Sigmoid colon (tissue), 6 donors: ENCODE measurements at regions not wholly inside any gene's neighbourhood (a gene's known extent, or its start where the extent isn't known, plus 50 kb on each side); places are given as distances from the start of the nearest gene placed in this dataset.

ENCODE experiments used
- DNase-seq: peaks from one replicate; pipeline ENCODE4 v3.0.0-alpha.2; 2019
- H3K27ac ChIP-seq, 4 donors: fragments of 200-600 bp; sonication (generic); one replicate each; pipeline ENCODE4 v1.5.1; 2016 to 2019; ENCODE audit warnings: mild to moderate bottlenecking in 1 of 4
- H3K27me3 ChIP-seq, 3 donors: fragments of 200-600 bp; sonication (generic); one replicate each; pipeline ENCODE4 v1.5.1; 2019; ENCODE audit warnings: mild to moderate bottlenecking in 1 of 3
- H3K36me3 ChIP-seq, 4 donors: fragments of 200-600 bp; sonication (generic); one replicate each; pipeline ENCODE4 v1.5.1; 2016 to 2019
- H3K4me1 ChIP-seq, 4 donors: fragments of 200-600 bp; sonication (generic); one replicate each; pipeline ENCODE4 v1.5.1; 2017 to 2019
- H3K4me3 ChIP-seq, 4 donors: fragments of 200-600 bp; sonication (generic); one replicate each; pipeline ENCODE4 v1.5.1; 2017 to 2019; ENCODE audit warnings: mild to moderate bottlenecking in 2 of 4, moderate library complexity in 1 of 4
- H3K9me3 ChIP-seq, 4 donors: fragments of 200-600 bp in 3 of 4; sonication (generic) in 3 of 4; one replicate each; pipeline versions ENCODE4 v1.5.1 to v1.6.1; 2013 to 2019
- EP300 ChIP-seq, 4 donors: sonication (generic); formaldehyde crosslinking; IDR thresholded peaks; one replicate each; pipeline ENCODE4 v1.6.1; 2017; ENCODE audit warnings: antibody characterized with exemption in 4 of 4
- POLR2A ChIP-seq, 2 donors: fragments of 450-650 bp; IDR thresholded peaks; one replicate each; pipeline ENCODE4 v1.6.1; 2016; ENCODE audit warnings: antibody characterized with exemption in 2 of 2, mild to moderate bottlenecking in 2 of 2, moderate library complexity in 2 of 2
- POLR2AphosphoS5 ChIP-seq, 4 donors: sonication (generic); formaldehyde crosslinking; IDR thresholded peaks; one replicate each; pipeline ENCODE4 v1.6.1; 2017; ENCODE audit warnings: antibody characterized with exemption in 4 of 4
- WGBS, 2 donors: extraction: QIAGEN DNeasy Blood & Tissue Kit; methylation state at CpG; one replicate each; pipeline ENCODE4 v1.1.7; 2013; 5-methylcytosine and 5-hydroxymethylcytosine counted together
- intact Hi-C: fragments of 100-400 bp; cut with DNase I; formaldehyde crosslinking; loops from one replicate; pipeline ENCODE4 v1.15.1; 2023
- TF ChIP-seq, protein P1 (sequence below), 4 experiments: fragments of 450-650 bp in 3 of 4; fragments of 200-600 bp in 1 of 4; IDR thresholded peaks; one replicate each; pipeline ENCODE4 v1.5.1; 2016 to 2019; ENCODE audit warnings: antibody characterized with exemption in 4 of 4, mild to moderate bottlenecking in 3 of 4, moderate library complexity in 2 of 4
- donor health status: healthy with polysubstance abuse.
- donor health status: healthy.

DNA sequence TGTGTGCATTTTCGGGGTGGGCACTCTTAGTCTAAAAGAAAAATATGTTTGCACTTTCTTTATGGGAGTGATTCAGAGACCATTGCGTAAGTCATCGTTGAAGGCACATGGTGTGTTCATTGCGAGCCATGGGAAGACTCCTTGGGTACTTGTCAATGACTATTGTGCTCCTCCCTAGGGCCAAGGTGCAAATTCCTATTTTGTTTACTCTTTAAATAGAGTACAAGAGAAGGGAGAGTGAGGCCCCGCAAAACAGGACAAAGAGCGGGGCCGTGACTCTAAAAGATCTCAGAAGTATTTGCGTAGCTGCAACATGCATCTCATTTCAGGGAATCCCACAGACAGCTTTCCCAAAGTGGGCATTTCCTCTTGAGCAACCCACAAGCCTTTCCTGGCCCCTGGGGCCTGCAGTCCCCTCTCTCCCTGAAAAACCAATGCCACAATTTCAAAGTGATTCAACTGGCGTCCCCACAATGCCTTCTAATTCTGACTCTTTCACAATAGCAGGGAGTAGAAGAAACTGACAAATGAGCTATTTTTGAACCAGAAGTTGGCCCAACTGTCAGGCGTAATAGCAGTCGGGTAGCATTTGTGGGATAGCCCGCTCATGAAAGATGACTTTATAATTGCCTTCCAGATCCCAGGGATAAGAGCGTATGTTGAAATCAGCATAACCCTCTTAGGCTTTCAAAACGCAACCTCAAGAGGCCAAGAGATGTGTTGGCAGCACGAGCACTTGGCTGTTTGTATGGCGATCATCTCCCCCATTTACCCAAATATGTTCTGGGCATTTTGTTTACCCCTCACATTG, 277.9 kb upstream of the BMP2 start:
- no peaks in the 10 kb centered on the region for H3K9me3 ChIP-seq
- no peak overlapping the region for H3K4me3 ChIP-seq
- no peaks in the 10 kb centered on the region for H3K4me1 ChIP-seq
- TF ChIP-seq POLR2A (IDR thresholded peaks at IDR 0.05) (no peak), POLR2AphosphoS5 (IDR thresholded peaks at IDR 0.05) (no peak)
- 53 to 64% methylated on average over 16 of the region's 16 CpGs for whole genome bisulfite sequencing, 2 donors
- intact Hi-C loops = no loop called here
- H3K27me3 ChIP-seq = no peaks in the 10 kb centered on the region
- no peak for DNase-seq
- no peaks in the 10 kb centered on the region for H3K36me3 ChIP-seq
- no peak overlapping the region for H3K27ac ChIP-seq

DNA sequence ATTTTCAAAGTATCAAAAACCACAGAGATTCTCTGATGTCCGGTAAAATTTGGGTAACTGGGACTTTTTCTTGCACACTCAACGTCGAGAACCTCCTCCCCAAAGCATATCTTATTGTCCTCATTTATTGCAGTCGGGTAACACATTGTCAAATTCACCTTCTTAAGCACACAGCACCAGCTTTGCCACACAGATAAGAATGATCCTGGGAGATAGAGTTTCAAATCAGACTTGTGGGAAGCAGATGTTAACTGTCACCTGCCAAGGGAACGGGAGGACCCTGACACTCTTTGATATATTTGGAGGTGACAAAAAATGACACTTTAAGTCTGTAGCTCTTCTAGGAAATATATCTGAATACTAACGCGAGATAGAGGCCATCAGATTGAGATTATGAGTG, 282.1 kb upstream of the BMP2 start:
- H3K27ac ChIP-seq = no peak overlapping the region
- no peaks in the 10 kb centered on the region for H3K27me3 ChIP-seq
- intact Hi-C loops = no loop called here
- WGBS, 2 donors = 21 to 68% methylated on average over 7 of the region's 7 CpGs
- no peak for TF ChIP-seq POLR2AphosphoS5 (IDR thresholded peaks at IDR 0.05)
- TF ChIP-seq EP300 (IDR thresholded peaks at IDR 0.05) = no peak
- TF ChIP-seq POLR2A (IDR thresholded peaks at IDR 0.05) = no peak
- TF ChIP-seq, protein P1, sequence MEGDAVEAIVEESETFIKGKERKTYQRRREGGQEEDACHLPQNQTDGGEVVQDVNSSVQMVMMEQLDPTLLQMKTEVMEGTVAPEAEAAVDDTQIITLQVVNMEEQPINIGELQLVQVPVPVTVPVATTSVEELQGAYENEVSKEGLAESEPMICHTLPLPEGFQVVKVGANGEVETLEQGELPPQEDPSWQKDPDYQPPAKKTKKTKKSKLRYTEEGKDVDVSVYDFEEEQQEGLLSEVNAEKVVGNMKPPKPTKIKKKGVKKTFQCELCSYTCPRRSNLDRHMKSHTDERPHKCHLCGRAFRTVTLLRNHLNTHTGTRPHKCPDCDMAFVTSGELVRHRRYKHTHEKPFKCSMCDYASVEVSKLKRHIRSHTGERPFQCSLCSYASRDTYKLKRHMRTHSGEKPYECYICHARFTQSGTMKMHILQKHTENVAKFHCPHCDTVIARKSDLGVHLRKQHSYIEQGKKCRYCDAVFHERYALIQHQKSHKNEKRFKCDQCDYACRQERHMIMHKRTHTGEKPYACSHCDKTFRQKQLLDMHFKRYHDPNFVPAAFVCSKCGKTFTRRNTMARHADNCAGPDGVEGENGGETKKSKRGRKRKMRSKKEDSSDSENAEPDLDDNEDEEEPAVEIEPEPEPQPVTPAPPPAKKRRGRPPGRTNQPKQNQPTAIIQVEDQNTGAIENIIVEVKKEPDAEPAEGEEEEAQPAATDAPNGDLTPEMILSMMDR (IDR thresholded peaks at IDR 0.05) = no peak
- H3K9me3 ChIP-seq = no peaks in the 10 kb centered on the region
- no peaks in the 10 kb centered on the region for H3K36me3 ChIP-seq
- no peaks in the 10 kb centered on the region for H3K4me1 ChIP-seq
- DNase-seq = no peak
- no peak overlapping the region for H3K4me3 ChIP-seq

DNA sequence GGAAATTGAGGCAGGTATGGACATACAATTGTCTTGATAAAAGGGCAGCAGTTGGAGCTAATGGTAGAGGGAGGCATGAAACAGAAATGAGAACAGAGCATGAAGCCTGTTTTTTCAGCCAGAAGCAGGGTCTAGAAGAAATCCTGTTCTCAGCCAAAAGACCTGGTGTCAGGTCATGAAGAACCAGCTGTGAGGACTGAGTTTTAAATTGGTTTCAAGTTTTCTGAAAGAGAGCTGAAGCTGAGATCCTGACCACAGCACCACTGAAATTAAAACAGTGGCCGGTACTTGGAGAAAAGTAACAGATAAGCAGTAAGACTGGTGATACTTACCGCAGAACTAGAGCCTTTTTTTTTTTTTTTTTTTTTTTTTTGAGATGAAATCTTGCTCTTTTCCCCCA, 283.8 kb upstream of the BMP2 start:
- H3K27me3 ChIP-seq = no peaks in the 10 kb centered on the region
- H3K27ac ChIP-seq = no peak overlapping the region
- H3K36me3 ChIP-seq = no peaks in the 10 kb centered on the region
- 90 to 95% methylated on average over 2 of the region's 2 CpGs for WGBS, 2 donors
- no peak overlapping the region for H3K4me3 ChIP-seq
- intact Hi-C loops = no loop called here
- no peaks in the 10 kb centered on the region for H3K9me3 ChIP-seq
- no peak for DNase-seq
- no peak for TF ChIP-seq POLR2AphosphoS5 (IDR thresholded peaks at IDR 0.05)
- TF ChIP-seq, protein P1 (IDR thresholded peaks at IDR 0.05) = no peak
- no peak for TF ChIP-seq POLR2A (IDR thresholded peaks at IDR 0.05)
- no peak for TF ChIP-seq EP300 (IDR thresholded peaks at IDR 0.05)
- no peaks in the 10 kb centered on the region for H3K4me1 ChIP-seq

DNA sequence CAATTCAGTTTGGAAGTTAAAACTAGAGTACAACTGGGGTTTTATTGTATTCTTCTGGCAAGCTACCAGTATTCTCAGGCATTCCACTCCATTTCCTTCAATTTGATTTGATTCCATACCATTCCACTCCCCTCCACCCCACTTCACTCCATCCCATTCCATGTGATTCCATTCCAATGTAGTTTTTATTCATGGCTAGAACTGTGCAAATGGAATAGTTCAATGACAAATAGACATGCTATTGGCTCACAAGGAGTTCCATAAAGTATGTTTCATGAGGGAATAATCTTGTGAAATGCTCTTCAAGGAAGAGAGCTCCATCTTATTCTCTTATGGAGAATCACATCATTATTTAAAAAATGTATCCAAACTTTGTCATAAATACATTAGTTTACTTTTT, 285.0 kb upstream of the BMP2 start:
- intact Hi-C loops = no loop called here
- Histone ChIP-seq H3K4me3 (no peak overlapping the region), H3K4me1 (no peaks in the 10 kb centered on the region), H3K27me3 (no peaks in the 10 kb centered on the region), H3K27ac (no peak overlapping the region), H3K36me3 (no peaks in the 10 kb centered on the region), H3K9me3 (no peaks in the 10 kb centered on the region)
- no peak for TF ChIP-seq POLR2AphosphoS5 (IDR thresholded peaks at IDR 0.05)
- TF ChIP-seq, protein P1 (IDR thresholded peaks at IDR 0.05) = no peak
- TF ChIP-seq EP300 (IDR thresholded peaks at IDR 0.05) = no peak
- no peak for TF ChIP-seq POLR2A (IDR thresholded peaks at IDR 0.05)
- DNase-seq = no peak

DNA sequence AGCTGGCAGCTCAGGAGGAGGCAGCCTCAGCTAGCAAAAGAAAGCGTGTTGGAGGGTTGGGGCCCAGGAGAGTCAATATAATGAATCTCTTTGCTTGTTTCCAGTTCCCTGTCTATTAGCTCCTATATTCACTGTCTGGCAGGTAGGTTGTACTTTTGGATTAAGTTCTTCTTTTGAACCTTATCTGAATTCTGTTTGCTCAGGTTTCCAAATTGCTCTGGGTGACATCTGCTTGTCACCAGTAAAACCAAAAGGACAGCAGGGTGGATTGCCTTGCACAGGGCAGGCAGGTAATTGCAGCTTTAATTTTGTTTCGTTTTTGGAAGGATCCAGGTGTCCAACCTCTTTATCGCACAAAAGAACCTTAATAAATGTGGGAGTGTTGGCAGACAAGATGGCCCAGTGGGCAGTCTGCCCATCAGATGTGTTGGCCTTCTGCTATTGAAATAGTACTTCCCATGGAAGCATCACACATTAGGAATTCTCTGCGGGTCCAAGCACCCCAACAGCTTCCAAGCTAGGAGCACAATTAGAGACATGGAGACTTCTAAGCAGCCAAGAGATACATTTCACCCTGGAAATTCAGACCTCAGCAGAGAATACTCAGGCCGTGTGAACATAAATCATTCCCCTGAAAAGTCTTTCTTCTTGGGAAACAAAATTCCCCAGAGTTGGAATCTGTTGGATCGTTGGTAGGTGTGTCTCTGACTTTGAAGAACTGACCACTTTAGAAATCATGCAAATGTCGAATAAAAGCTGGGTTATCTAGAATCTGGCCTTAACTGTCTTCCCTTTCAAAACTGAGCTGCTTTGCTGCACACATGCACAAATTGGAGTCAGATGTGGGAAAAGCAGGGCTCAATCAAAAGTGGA, 286.9 kb upstream of the BMP2 start:
- intact Hi-C loops = no loop called here

More for the DNA sequence above, 286.9 kb upstream of the BMP2 start:
- H3K4me3 ChIP-seq = no peak overlapping the region
- 48 to 82% methylated on average over 7 of the region's 7 CpGs for WGBS, 2 donors
- DNase-seq = no peak
- no peaks in the 10 kb centered on the region for H3K4me1 ChIP-seq
- no peaks in the 10 kb centered on the region for H3K27me3 ChIP-seq
- TF ChIP-seq POLR2A (IDR thresholded peaks at IDR 0.05) (no peak), EP300 (IDR thresholded peaks at IDR 0.05) (no peak), POLR2AphosphoS5 (IDR thresholded peaks at IDR 0.05) (no peak)
- TF ChIP-seq, protein P1 (IDR thresholded peaks at IDR 0.05) = no peak
- H3K9me3 ChIP-seq = no peaks in the 10 kb centered on the region
- no peaks in the 10 kb centered on the region for H3K36me3 ChIP-seq
- no peak overlapping the region for H3K27ac ChIP-seq
